ENCODE measurements at regions not wholly inside any gene's neighbourhood (a gene's known extent, or its start where the extent isn't known, plus 50 kb on each side); places are given as distances from the start of the nearest gene placed in this dataset.

GRCh38 chr7:130903358-130903974 lies 169.5 kb upstream of the KLF14 start:
- no peaks in the 10 kb centered on the region for H3K27me3 ChIP-seq
- H3K27ac ChIP-seq, result peak overlapping the region; percentile 57 to 66
- peaks cover 0 to 65% (median 49%) of the 10 kb centered on the region in 4 donors for H3K4me1 ChIP-seq
- intact Hi-C loops (cut with DNase I; ENCODE audit: low total_unique reads), result no loop called here
- H3K9me3 ChIP-seq, result no peaks in the 10 kb centered on the region
- no peak for DNase-seq
- no peak for TF ChIP-seq CTCF (IDR thresholded peaks at IDR 0.05)
- no peak overlapping the region for H3K4me3 ChIP-seq
- H3K36me3 ChIP-seq, result peaks cover 0 to 9% (median 7%) of the 10 kb centered on the region in 3 donors

- H3K4me3 ChIP-seq, result no peak overlapping the region
- H3K9me3 ChIP-seq, result no peaks in the 10 kb centered on the region
- TF ChIP-seq CTCF (IDR thresholded peaks at IDR 0.05), result no peak
- H3K4me1 ChIP-seq, result peaks cover 0 to 64% (median 49%) of the 10 kb centered on the region in 4 donors
- no peaks in the 10 kb centered on the region for H3K27me3 ChIP-seq
- H3K27ac ChIP-seq, result peak overlapping the region; percentile 57 to 66
- peaks cover 0 to 9% (median 0%) of the 10 kb centered on the region in 3 donors for H3K36me3 ChIP-seq
- no peak for DNase-seq
- intact Hi-C loops (cut with DNase I; ENCODE audit: low total_unique reads), result no loop called here
These were observed 170.2 kb upstream of the KLF14 start for GRCh38 chr7:130904031-130904757.

- Histone ChIP-seq H3K36me3 (peaks cover 0 to 9% (median 0%) of the 10 kb centered on the region in 3 donors), H3K4me3 (no peak overlapping the region), H3K9me3 (no peaks in the 10 kb centered on the region), H3K4me1 (peaks cover 0 to 68% (median 51%) of the 10 kb centered on the region in 4 donors), H3K27me3 (no peaks in the 10 kb centered on the region), H3K27ac (peak overlapping the region; percentile 19 to 57)
- no peak for DNase-seq
- no peak for TF ChIP-seq CTCF (IDR thresholded peaks at IDR 0.05)
- intact Hi-C loops (cut with DNase I; ENCODE audit: low total_unique reads), result no loop called here
These were observed 170.8 kb upstream of the KLF14 start for GRCh38 chr7:130904792-130905191.

DNA sequence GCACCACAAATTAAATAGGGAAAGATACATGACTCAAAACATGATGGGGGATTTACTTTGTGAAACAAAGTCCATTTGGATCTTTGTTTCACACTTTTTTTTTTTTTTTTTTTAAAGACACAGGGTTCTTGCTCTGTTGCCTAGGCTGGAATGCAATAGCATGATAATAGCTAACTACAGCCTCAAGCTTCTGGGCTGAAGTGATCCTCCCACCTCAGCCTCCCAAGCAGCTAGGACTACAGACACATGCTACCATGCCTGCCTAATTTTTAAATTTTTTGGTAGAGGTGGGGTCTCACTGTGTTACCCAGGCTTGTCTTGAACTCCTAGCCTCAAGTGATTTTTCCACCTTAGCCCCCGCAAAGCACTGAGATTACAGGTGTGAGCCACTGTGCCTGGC lies 172.6 kb upstream of the KLF14 start:
- Histone ChIP-seq H3K4me3 (no peak overlapping the region), H3K27ac (no peak overlapping the region), H3K4me1 (peaks cover 0 to 68% (median 46%) of the 10 kb centered on the region in 4 donors), H3K36me3 (peaks cover 0 to 9% (median 0%) of the 10 kb centered on the region in 3 donors), H3K9me3 (no peaks in the 10 kb centered on the region), H3K27me3 (no peaks in the 10 kb centered on the region)
- TF ChIP-seq CTCF (IDR thresholded peaks at IDR 0.05), result no peak
- no peak for DNase-seq
- intact Hi-C loops (cut with DNase I; ENCODE audit: low total_unique reads), result no loop called here

DNA sequence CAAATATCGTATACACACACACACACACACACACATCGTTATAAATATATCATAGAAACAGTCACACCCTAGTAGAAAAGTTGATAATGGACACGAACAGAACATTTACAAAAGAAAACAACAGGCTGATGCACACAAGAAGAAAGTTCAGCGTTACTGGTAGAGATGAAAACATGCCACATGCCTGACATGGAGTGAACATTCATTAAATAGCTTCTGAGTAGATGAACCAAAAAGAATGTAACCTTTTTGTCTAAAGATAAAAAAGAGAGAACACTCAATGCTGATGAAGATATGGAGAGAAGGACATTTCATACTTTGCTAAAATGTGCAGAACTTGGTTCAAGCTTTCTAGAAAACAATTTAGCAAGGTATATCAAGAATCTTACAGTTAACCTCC lies 173.4 kb upstream of the KLF14 start:
- Histone ChIP-seq H3K27me3 (no peaks in the 10 kb centered on the region), H3K36me3 (peaks cover 0 to 9% (median 0%) of the 10 kb centered on the region in 3 donors), H3K4me1 (peaks cover 0 to 66% (median 48%) of the 10 kb centered on the region in 4 donors), H3K27ac (no peak overlapping the region), H3K4me3 (no peak overlapping the region), H3K9me3 (no peaks in the 10 kb centered on the region)
- TF ChIP-seq CTCF (IDR thresholded peaks at IDR 0.05), result no peak
- DNase-seq, result no peak
- intact Hi-C loops (cut with DNase I; ENCODE audit: low total_unique reads), result no loop called here
